ENCODE measurements at regions not wholly inside any gene's neighbourhood (a gene's known extent, or its start where the extent isn't known, plus 50 kb on each side); places are given as distances from the start of the nearest gene placed in this dataset.

- Mint-ChIP-seq H3K4me3 (ENCODE audit: low read depth, unreplicated experiment) (no peak overlapping the region), H3K9me3 (ENCODE audit: low read depth, unreplicated experiment) (peaks cover 6% of the 10 kb centered on the region), H3K36me3 (ENCODE audit: insufficient read depth, unreplicated experiment) (no peaks in the 10 kb centered on the region), H3K27me3 (ENCODE audit: unreplicated experiment) (peaks cover 98% of the 10 kb centered on the region), H3K27ac (ENCODE audit: unreplicated experiment) (no peak overlapping the region), H3K4me1 (ENCODE audit: low read depth, unreplicated experiment) (no peaks in the 10 kb centered on the region)
- CTCF ChIA-PET: no interaction called here
- intact Hi-C loops (cut with micrococcal nuclease; ENCODE audit: unreplicated experiment): no loop called here
- no peak for DNase-seq
- BruUV-seq (replicated peaks): no TSS peak
- TF ChIP-seq, protein P1, sequence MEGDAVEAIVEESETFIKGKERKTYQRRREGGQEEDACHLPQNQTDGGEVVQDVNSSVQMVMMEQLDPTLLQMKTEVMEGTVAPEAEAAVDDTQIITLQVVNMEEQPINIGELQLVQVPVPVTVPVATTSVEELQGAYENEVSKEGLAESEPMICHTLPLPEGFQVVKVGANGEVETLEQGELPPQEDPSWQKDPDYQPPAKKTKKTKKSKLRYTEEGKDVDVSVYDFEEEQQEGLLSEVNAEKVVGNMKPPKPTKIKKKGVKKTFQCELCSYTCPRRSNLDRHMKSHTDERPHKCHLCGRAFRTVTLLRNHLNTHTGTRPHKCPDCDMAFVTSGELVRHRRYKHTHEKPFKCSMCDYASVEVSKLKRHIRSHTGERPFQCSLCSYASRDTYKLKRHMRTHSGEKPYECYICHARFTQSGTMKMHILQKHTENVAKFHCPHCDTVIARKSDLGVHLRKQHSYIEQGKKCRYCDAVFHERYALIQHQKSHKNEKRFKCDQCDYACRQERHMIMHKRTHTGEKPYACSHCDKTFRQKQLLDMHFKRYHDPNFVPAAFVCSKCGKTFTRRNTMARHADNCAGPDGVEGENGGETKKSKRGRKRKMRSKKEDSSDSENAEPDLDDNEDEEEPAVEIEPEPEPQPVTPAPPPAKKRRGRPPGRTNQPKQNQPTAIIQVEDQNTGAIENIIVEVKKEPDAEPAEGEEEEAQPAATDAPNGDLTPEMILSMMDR (IDR thresholded peaks at IDR 0.05; ENCODE audit: unreplicated experiment): no peak
Measured at GRCh38 chr2:20933714-20934113, 110.2 kb downstream of the APOB start.

- no peak overlapping the region for H3K27ac Mint-ChIP-seq (ENCODE audit: unreplicated experiment)
- no peaks in the 10 kb centered on the region for H3K4me1 Mint-ChIP-seq (ENCODE audit: low read depth, unreplicated experiment)
- H3K4me3 Mint-ChIP-seq (ENCODE audit: low read depth, unreplicated experiment): no peak overlapping the region
- TF ChIP-seq, protein P1 (IDR thresholded peaks at IDR 0.05; ENCODE audit: unreplicated experiment): no peak
- H3K36me3 Mint-ChIP-seq (ENCODE audit: insufficient read depth, unreplicated experiment): no peaks in the 10 kb centered on the region
- intact Hi-C loops (cut with micrococcal nuclease; ENCODE audit: unreplicated experiment): no loop called here
- no TSS peak for BruUV-seq (replicated peaks)
- H3K9me3 Mint-ChIP-seq (ENCODE audit: low read depth, unreplicated experiment): peaks cover 8% of the 10 kb centered on the region
- CTCF ChIA-PET: interaction anchor here (1.8 kb wide), 1 partner anchor 13 kb away, joined by 3 read pairs; no protein-coding TSS in a partner anchor
- peaks cover 91% of the 10 kb centered on the region for H3K27me3 Mint-ChIP-seq (ENCODE audit: unreplicated experiment)
- no peak for DNase-seq
Measured at GRCh38 chr2:20931346-20931745, 108.4 kb upstream of the LDAH start.

DNA sequence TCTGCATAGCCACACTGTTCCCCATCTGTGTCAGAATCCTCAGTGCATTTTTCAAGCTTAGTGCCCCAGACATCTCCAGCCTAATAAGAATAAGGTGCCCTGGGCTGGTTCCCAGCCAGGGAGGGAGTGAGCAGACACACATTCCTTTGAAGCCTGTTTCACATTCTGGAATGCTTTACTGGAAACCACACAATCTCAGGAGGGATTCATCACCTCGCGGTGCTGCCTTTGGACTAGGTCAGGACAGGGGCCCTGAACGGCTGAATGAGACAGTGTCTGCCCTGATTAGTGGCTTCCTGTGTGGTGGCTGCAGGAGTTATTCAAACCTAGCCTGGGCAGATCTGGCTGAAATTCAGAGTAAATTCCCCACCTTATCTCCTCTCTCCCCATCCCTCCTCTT is 108.0 kb upstream of the LDAH start:
- TF ChIP-seq, protein P1 (IDR thresholded peaks at IDR 0.05; ENCODE audit: unreplicated experiment): no peak
- H3K27ac Mint-ChIP-seq (ENCODE audit: unreplicated experiment): no peak overlapping the region
- no peak overlapping the region for H3K4me3 Mint-ChIP-seq (ENCODE audit: low read depth, unreplicated experiment)
- intact Hi-C loops (cut with micrococcal nuclease; ENCODE audit: unreplicated experiment): no loop called here
- peaks cover 8% of the 10 kb centered on the region for H3K9me3 Mint-ChIP-seq (ENCODE audit: low read depth, unreplicated experiment)
- no TSS peak for BruUV-seq (replicated peaks)
- H3K27me3 Mint-ChIP-seq (ENCODE audit: unreplicated experiment): peaks cover 91% of the 10 kb centered on the region
- no peaks in the 10 kb centered on the region for H3K36me3 Mint-ChIP-seq (ENCODE audit: insufficient read depth, unreplicated experiment)
- no peak for DNase-seq
- no peaks in the 10 kb centered on the region for H3K4me1 Mint-ChIP-seq (ENCODE audit: low read depth, unreplicated experiment)
- CTCF ChIA-PET: no interaction called here

DNA sequence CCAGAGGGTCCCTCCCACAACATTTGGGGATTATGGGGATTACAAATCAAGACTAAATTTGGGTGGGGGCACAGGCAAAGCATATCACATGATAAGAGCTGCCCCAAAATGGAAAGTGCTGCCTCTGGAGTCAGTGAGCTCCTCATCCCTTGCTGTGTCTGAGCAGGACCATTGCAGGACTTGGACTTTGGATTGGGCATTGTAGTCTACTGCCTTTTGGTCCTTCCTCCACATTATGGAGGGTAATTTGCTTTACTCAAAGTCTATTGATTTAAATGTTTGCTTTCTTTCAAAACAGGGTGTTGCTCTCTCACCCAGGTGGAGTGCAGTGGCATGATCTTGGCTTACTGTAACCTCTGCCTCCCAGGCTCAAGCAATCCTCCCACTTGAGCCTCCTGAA is 106.8 kb upstream of the LDAH start:
- no peak overlapping the region for H3K4me3 Mint-ChIP-seq (ENCODE audit: low read depth, unreplicated experiment)

More for the DNA sequence above, 106.8 kb upstream of the LDAH start:
- BruUV-seq (replicated peaks): no TSS peak
- TF ChIP-seq, protein P1 (IDR thresholded peaks at IDR 0.05; ENCODE audit: unreplicated experiment): no peak
- Mint-ChIP-seq H3K9me3 (ENCODE audit: low read depth, unreplicated experiment) (peaks cover 8% of the 10 kb centered on the region), H3K4me1 (ENCODE audit: low read depth, unreplicated experiment) (no peaks in the 10 kb centered on the region), H3K27me3 (ENCODE audit: unreplicated experiment) (peaks cover 87% of the 10 kb centered on the region), H3K27ac (ENCODE audit: unreplicated experiment) (no peak overlapping the region), H3K36me3 (ENCODE audit: insufficient read depth, unreplicated experiment) (no peaks in the 10 kb centered on the region)
- intact Hi-C loops (cut with micrococcal nuclease; ENCODE audit: unreplicated experiment): no loop called here
- CTCF ChIA-PET: no interaction called here
- no peak for DNase-seq

All from Calu3 (cell line).